Liver (tissue), 8 donors: ENCODE measurements at regions not wholly inside any gene's neighbourhood (a gene's known extent, or its start where the extent isn't known, plus 50 kb on each side); places are given as distances from the start of the nearest gene placed in this dataset.

Source experiments
- DNase-seq: peaks from one replicate; pipeline ENCODE4 v3.0.0-alpha.2; 2017; ENCODE audit warnings: low spot score
- H3K27ac ChIP-seq, 2 donors: one replicate each; pipeline ENCODE4 v1.7.0; 2013; ENCODE audit warnings: inconsistent platforms in 2 of 2, low read length in 2 of 2, control low read depth in 1 of 2, low read depth in 1 of 2, mild to moderate bottlenecking in 1 of 2
- H3K27me3 ChIP-seq, 4 donors: one replicate each; pipeline versions ENCODE4 v1.6.1 to v1.7.0; 2013; ENCODE audit warnings: low read length in 3 of 4, inconsistent platforms in 1 of 4, mild to moderate bottlenecking in 1 of 4, moderate library complexity in 1 of 4; ENCODE audit not compliant: control insufficient read depth in 4 of 4, insufficient read depth in 4 of 4
- H3K36me3 ChIP-seq, 4 donors: one replicate each; pipeline versions ENCODE4 v1.6.1 to v1.7.0; 2013; ENCODE audit warnings: low read length in 3 of 4, mild to moderate bottlenecking in 3 of 4, low read depth in 1 of 4, moderate library complexity in 1 of 4; ENCODE audit not compliant: control insufficient read depth in 4 of 4, insufficient read depth in 3 of 4
- H3K4me1 ChIP-seq, 4 donors: one replicate each; pipeline versions ENCODE4 v1.6.1 to v1.7.0; 2013; ENCODE audit warnings: low read length in 3 of 4, mild to moderate bottlenecking in 3 of 4, moderate library complexity in 1 of 4; ENCODE audit not compliant: control insufficient read depth in 4 of 4, insufficient read depth in 4 of 4
- H3K4me3 ChIP-seq, 3 donors: one replicate each; pipeline versions ENCODE4 v1.6.1 to v1.7.0; 2013; ENCODE audit warnings: low read length in 3 of 3, control low read depth in 1 of 3, low read depth in 1 of 3, mild to moderate bottlenecking in 1 of 3
- H3K9ac ChIP-seq, 2 donors: one replicate each; pipeline ENCODE4 v1.7.0; 2013; ENCODE audit warnings: low read length in 2 of 2, mild to moderate bottlenecking in 2 of 2, moderate library complexity in 2 of 2, control low read depth in 1 of 2, low read depth in 1 of 2
- H3K9me3 ChIP-seq, 4 donors: one replicate each; pipeline versions ENCODE4 v1.6.1 to v1.7.0; 2013; ENCODE audit warnings: low read length in 3 of 4; ENCODE audit not compliant: control insufficient read depth in 4 of 4
- ATF3 ChIP-seq: IDR thresholded peaks from 2 replicates; pipeline ENCODE4 v1.6.1; 2016; ENCODE audit warnings: antibody characterized with exemption
- CTCF ChIP-seq: fragments of 150-350 bp; IDR thresholded peaks from 2 replicates; pipeline ENCODE4 v1.5.1; 2017; ENCODE audit warnings: improper control_type of control experiment, low read depth, low read length; ENCODE audit not compliant: missing input control
- EGR1 ChIP-seq, 2 donors: IDR thresholded peaks; 2 replicates each; pipeline ENCODE4 v1.6.1; 2016 to 2018; ENCODE audit warnings: antibody characterized with exemption in 2 of 2, low read depth in 2 of 2
- FOXA1 ChIP-seq: IDR thresholded peaks from 2 replicates; pipeline ENCODE4 v1.6.1; 2016; ENCODE audit warnings: antibody characterized with exemption
- FOXA2 ChIP-seq: IDR thresholded peaks from 2 replicates; pipeline ENCODE4 v1.6.1; 2016; ENCODE audit warnings: antibody characterized with exemption
- GABPA ChIP-seq, 2 donors: IDR thresholded peaks in 1 of 2; conservative IDR thresholded peaks in 1 of 2; 2 replicates each; pipeline ENCODE4 v1.6.1; 2016; ENCODE audit warnings: antibody characterized with exemption in 2 of 2, mild to moderate bottlenecking in 1 of 2, moderate library complexity in 1 of 2
- HNF4A ChIP-seq, 2 donors: conservative IDR thresholded peaks; 2 replicates each; pipeline ENCODE4 v1.6.1; 2016; ENCODE audit warnings: antibody characterized with exemption in 2 of 2, mild to moderate bottlenecking in 2 of 2
- HNF4G ChIP-seq: IDR thresholded peaks from 2 replicates; pipeline ENCODE4 v1.6.1; 2016; ENCODE audit warnings: antibody characterized with exemption
- JUND ChIP-seq, 2 donors: IDR thresholded peaks; 2 replicates each; pipeline ENCODE4 v1.6.1; 2016; ENCODE audit warnings: antibody characterized with exemption in 2 of 2
- MAX ChIP-seq: IDR thresholded peaks from 2 replicates; pipeline ENCODE4 v1.6.1; 2016; ENCODE audit warnings: antibody characterized with exemption
- NR2F2 ChIP-seq: IDR thresholded peaks from 2 replicates; pipeline ENCODE4 v1.6.1; 2016; ENCODE audit warnings: antibody characterized with exemption
- RAD21 ChIP-seq, 2 donors: IDR thresholded peaks; 2 replicates each; pipeline ENCODE4 v1.6.1; 2016; ENCODE audit warnings: antibody characterized with exemption in 2 of 2, mild to moderate bottlenecking in 2 of 2
- REST ChIP-seq: IDR thresholded peaks from 2 replicates; pipeline ENCODE4 v1.6.1; 2016; ENCODE audit warnings: antibody characterized with exemption, mild to moderate bottlenecking
- RXRA ChIP-seq, 2 donors: IDR thresholded peaks; 2 replicates each; pipeline ENCODE4 v1.6.1; 2017 to 2018; ENCODE audit warnings: antibody characterized with exemption in 2 of 2, mild to moderate bottlenecking in 1 of 2
- SP1 ChIP-seq: IDR thresholded peaks from 2 replicates; pipeline ENCODE4 v1.6.1; 2018; ENCODE audit warnings: antibody characterized with exemption, mild to moderate bottlenecking
- TAF1 ChIP-seq: conservative IDR thresholded peaks from 2 replicates; pipeline ENCODE4 v1.6.1; 2016; ENCODE audit warnings: antibody characterized with exemption, mild to moderate bottlenecking
- YY1 ChIP-seq: IDR thresholded peaks from 2 replicates; pipeline ENCODE4 v1.6.1; 2016; ENCODE audit warnings: antibody characterized with exemption, mild to moderate bottlenecking
- ZBTB33 ChIP-seq: IDR thresholded peaks from 2 replicates; pipeline ENCODE4 v1.6.1; 2016; ENCODE audit warnings: antibody characterized with exemption
- WGBS: extraction: QIAGEN DNeasy Blood & Tissue Kit; methylation state at CpG from one replicate; pipeline ENCODE4 v1.1.7; 2013; 5-methylcytosine and 5-hydroxymethylcytosine counted together
- donor health status: healthy.
- donor health status: healthy.
- donor health status: healthy.
- donor health status: healthy.
- donor health status: healthy.

- TF ChIP-seq TAF1: no peak
- TF ChIP-seq FOXA1: no peak
- TF ChIP-seq ZBTB33: no peak
- TF ChIP-seq RXRA (IDR thresholded peaks at IDR 0.05): no peak
- no peak for TF ChIP-seq ATF3
- TF ChIP-seq RAD21 (IDR thresholded peaks at IDR 0.05): no peak
- no peak for TF ChIP-seq EGR1 (IDR thresholded peaks at IDR 0.05; ENCODE audit: low read depth in 2 of 2)
- no peak for TF ChIP-seq YY1
- TF ChIP-seq HNF4G: no peak
- no peak for TF ChIP-seq SP1
- TF ChIP-seq CTCF: no peak
- no peak for TF ChIP-seq FOXA2
- no peak for TF ChIP-seq HNF4A (conservative IDR thresholded peaks at IDR 0.05)
- no peak for TF ChIP-seq REST
- TF ChIP-seq NR2F2: no peak
- Histone ChIP-seq H3K36me3 (no peaks in the 10 kb centered on the region), H3K4me3 (no peak overlapping the region), H3K9ac (no peak overlapping the region), H3K27ac (no peak overlapping the region), H3K9me3 (peaks cover 0 to under 1% (median 0%) of the 10 kb centered on the region in 4 donors), H3K27me3 (peaks cover 0 to 2% (median 0%) of the 10 kb centered on the region in 4 donors), H3K4me1 (no peaks in the 10 kb centered on the region)
- 22% methylated on average over 3 of the region's 3 CpGs for WGBS
- DNase-seq: no peak
These were observed 112.5 kb upstream of the HAND2 start for GRCh38 chr4:173642509-173642908.

GRCh38 chr4:173635395-173635794 lies 105.4 kb upstream of the HAND2 start:
- no peak for TF ChIP-seq CTCF
- TF ChIP-seq FOXA2: no peak
- no peak for TF ChIP-seq ATF3
- no peak for TF ChIP-seq HNF4A (conservative IDR thresholded peaks at IDR 0.05)
- TF ChIP-seq JUND (IDR thresholded peaks at IDR 0.05): no peak
- TF ChIP-seq HNF4G: no peak
- no peak for TF ChIP-seq ZBTB33
- no peak for TF ChIP-seq MAX
- no peak for TF ChIP-seq EGR1 (IDR thresholded peaks at IDR 0.05; ENCODE audit: low read depth in 2 of 2)
- TF ChIP-seq GABPA (IDR thresholded peaks at IDR 0.05 in 1 of 2, conservative IDR thresholded peaks at IDR 0.05 in 1 of 2): no peak
- no peak for TF ChIP-seq RAD21 (IDR thresholded peaks at IDR 0.05)
- TF ChIP-seq FOXA1: no peak
- no peak for TF ChIP-seq NR2F2
- Histone ChIP-seq H3K4me3 (no peak overlapping the region), H3K36me3 (no peaks in the 10 kb centered on the region), H3K9ac (no peak overlapping the region), H3K27ac (no peak overlapping the region), H3K4me1 (no peaks in the 10 kb centered on the region), H3K27me3 (no peaks in the 10 kb centered on the region), H3K9me3 (peaks cover 0 to 8% (median 2%) of the 10 kb centered on the region in 4 donors)
- DNase-seq: no peak
